Thyroid gland (tissue), 4 donors: ENCODE measurements at regions not wholly inside any gene's neighbourhood (a gene's known extent, or its start where the extent isn't known, plus 50 kb on each side); places are given as distances from the start of the nearest gene placed in this dataset.

Source experiments
- CTCF ChIP-seq, 6 experiments: fragments of 200-600 bp in 3 of 6; fragments of 450-650 bp in 3 of 6; sonication (generic) in 3 of 6; IDR thresholded peaks; one replicate each; pipeline ENCODE4 v1.5.1; 2016 to 2019; ENCODE audit warnings: antibody characterized with exemption in 6 of 6, mild to moderate bottlenecking in 2 of 6, inconsistent platforms in 1 of 6, moderate library complexity in 1 of 6
- POLR2A ChIP-seq, 2 donors: fragments of 450-650 bp; IDR thresholded peaks; one replicate each; pipeline ENCODE4 v1.6.1; 2017; ENCODE audit warnings: antibody characterized with exemption in 2 of 2, mild to moderate bottlenecking in 2 of 2, moderate library complexity in 1 of 2

- TF ChIP-seq CTCF (IDR thresholded peaks at IDR 0.05): no peak
- no peak for TF ChIP-seq POLR2A (IDR thresholded peaks at IDR 0.05)
These were observed 167.1 kb downstream of the PIK3R1 start for GRCh38 chr5:68382640-68383039.
